CD4-positive, alpha-beta memory T cell (primary cell): ENCODE measurements at regions not wholly inside any gene's neighbourhood (a gene's known extent, or its start where the extent isn't known, plus 50 kb on each side); places are given as distances from the start of the nearest gene placed in this dataset.

ENCODE experiments used
- CTCF ChIA-PET: fragments of 350-600 bp; sonication (Branson Sonifier 250); formaldehyde crosslinking; loops from one replicate; lab custom pipeline; 2021; ENCODE audit warnings: inconsistent platforms; ENCODE audit not compliant: partially characterized antibody; lab: Charles Lee
- POLR2A ChIA-PET: fragments of 350-600 bp; sonication (Branson Sonifier 250); formaldehyde crosslinking; loops from one replicate; lab custom pipeline; 2021; ENCODE audit not compliant: partially characterized antibody; lab: Charles Lee
- DNase-seq, 5 donors: peaks; one replicate each; pipeline versions ENCODE4 v3.0.0 to v3.0.0-alpha.2; 2020 to 2022; ENCODE audit warnings: mixed read lengths in 1 of 5
- H3K27ac ChIP-seq: one replicate; pipeline ENCODE4 v1.7.0; 2013; ENCODE audit warnings: low read depth, low read length
- H3K27me3 ChIP-seq: 2 replicates; pipeline ENCODE4 v1.7.0; 2013; ENCODE audit warnings: mild to moderate bottlenecking, low read length, moderate library complexity; ENCODE audit not compliant: insufficient read depth
- H3K36me3 ChIP-seq: 2 replicates; pipeline ENCODE4 v1.7.0; 2013; ENCODE audit warnings: mild to moderate bottlenecking, low read length, moderate library complexity; ENCODE audit not compliant: insufficient read depth
- H3K4me1 ChIP-seq: 2 replicates; pipeline ENCODE4 v1.7.0; 2013; ENCODE audit warnings: mild to moderate bottlenecking, low read length, moderate library complexity; ENCODE audit not compliant: insufficient read depth
- H3K4me3 ChIP-seq, 2 donors: one replicate each; pipeline ENCODE4 v1.7.0; 2013; ENCODE audit warnings: low read length in 2 of 2, mild to moderate bottlenecking in 1 of 2
- H3K9me3 ChIP-seq, 2 donors: one replicate each; pipeline ENCODE4 v1.7.0; 2013; ENCODE audit warnings: low read length in 2 of 2, control low read depth in 1 of 2; ENCODE audit not compliant: control insufficient read depth in 1 of 2
- H3K27ac Mint-ChIP-seq, 7 donors: one replicate each; pipeline ENCODE4 v1.8.0; 2020 to 2021; ENCODE audit warnings: mixed read lengths in 7 of 7, mild to moderate bottlenecking in 6 of 7, inconsistent platforms in 3 of 7, moderate library complexity in 3 of 7
- H3K27me3 Mint-ChIP-seq, 2 donors: one replicate each; pipeline ENCODE4 v1.8.0; 2020 to 2021; ENCODE audit warnings: mixed read lengths in 2 of 2
- H3K36me3 Mint-ChIP-seq, 2 donors: one replicate each; pipeline ENCODE4 v1.8.0; 2020 to 2021; ENCODE audit warnings: mixed read lengths in 2 of 2, inconsistent platforms in 1 of 2, mild to moderate bottlenecking in 1 of 2
- H3K4me1 Mint-ChIP-seq, 4 donors: one replicate each; pipeline ENCODE4 v1.8.0; 2020 to 2021; ENCODE audit warnings: mixed read lengths in 4 of 4, mild to moderate bottlenecking in 1 of 4
- H3K4me3 Mint-ChIP-seq, 8 donors: one replicate each; pipeline ENCODE4 v1.8.0; 2020 to 2021; ENCODE audit warnings: mixed read lengths in 8 of 8, mild to moderate bottlenecking in 7 of 8, moderate library complexity in 6 of 8, inconsistent platforms in 3 of 8
- H3K9me3 Mint-ChIP-seq, 8 donors: one replicate each; pipeline ENCODE4 v1.8.0; 2020 to 2021; ENCODE audit warnings: mixed read lengths in 8 of 8, mild to moderate bottlenecking in 5 of 8, inconsistent platforms in 3 of 8, moderate library complexity in 1 of 8
- intact Hi-C: fragments of 100-400 bp; cut with micrococcal nuclease; formaldehyde crosslinking; loops from one replicate; pipeline ENCODE4 v1.15.1; 2023

- H3K4me3 ChIP-seq, result no peak overlapping the region
- H3K9me3 ChIP-seq, result no peaks in the 10 kb centered on the region
- H3K4me1 ChIP-seq, result no peaks in the 10 kb centered on the region
- Mint-ChIP-seq H3K4me3 (no peak overlapping the region), H3K27ac (no peak overlapping the region), H3K36me3 (no peaks in the 10 kb centered on the region), H3K27me3 (no peaks in the 10 kb centered on the region), H3K4me1 (no peaks in the 10 kb centered on the region), H3K9me3 (peaks cover 0 to 18% (median 13%) of the 10 kb centered on the region in 8 donors)
- H3K36me3 ChIP-seq, result no peaks in the 10 kb centered on the region
- CTCF ChIA-PET, result no interaction called here
- no peak for DNase-seq
- H3K27ac ChIP-seq, result no peak overlapping the region
- no peaks in the 10 kb centered on the region for H3K27me3 ChIP-seq
- POLR2A ChIA-PET, result no interaction called here
- intact Hi-C loops, result no loop called here
These were observed 1137.6 kb upstream of the NXPH2 start for GRCh38 chr2:139917690-139918384.

DNA sequence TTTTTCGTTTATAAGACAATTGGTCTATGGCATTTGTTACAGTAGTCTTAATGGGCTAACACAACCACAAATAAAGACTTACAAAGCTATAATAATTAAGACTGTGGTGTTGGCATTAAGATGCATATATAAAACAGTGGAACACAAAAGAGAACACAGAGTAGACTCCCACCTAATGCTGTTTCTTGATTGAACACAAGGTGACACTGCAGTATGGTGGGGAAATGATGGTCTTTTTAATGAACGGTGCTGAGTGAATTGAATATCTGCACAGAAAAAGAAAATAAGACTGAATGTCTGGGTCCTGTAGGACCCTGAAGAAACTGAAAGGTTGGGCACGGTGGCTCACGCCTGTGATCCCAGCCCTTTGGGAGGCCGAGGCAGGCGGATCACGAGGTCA, 1136.6 kb upstream of the NXPH2 start:
- no peaks in the 10 kb centered on the region for H3K36me3 Mint-ChIP-seq
- peaks cover 0 to 21% (median 19%) of the 10 kb centered on the region in 8 donors for H3K9me3 Mint-ChIP-seq
- H3K27ac Mint-ChIP-seq, result no peak overlapping the region
- H3K4me3 Mint-ChIP-seq, result no peak overlapping the region
- Histone ChIP-seq H3K4me3 (no peak overlapping the region), H3K27ac (no peak overlapping the region), H3K4me1 (no peaks in the 10 kb centered on the region), H3K36me3 (no peaks in the 10 kb centered on the region), H3K27me3 (no peaks in the 10 kb centered on the region), H3K9me3 (no peaks in the 10 kb centered on the region)
- no peaks in the 10 kb centered on the region for H3K27me3 Mint-ChIP-seq
- H3K4me1 Mint-ChIP-seq, result no peaks in the 10 kb centered on the region
- intact Hi-C loops, result no loop called here
- POLR2A ChIA-PET, result no interaction called here
- CTCF ChIA-PET, result no interaction called here
- DNase-seq, result no peak

DNA sequence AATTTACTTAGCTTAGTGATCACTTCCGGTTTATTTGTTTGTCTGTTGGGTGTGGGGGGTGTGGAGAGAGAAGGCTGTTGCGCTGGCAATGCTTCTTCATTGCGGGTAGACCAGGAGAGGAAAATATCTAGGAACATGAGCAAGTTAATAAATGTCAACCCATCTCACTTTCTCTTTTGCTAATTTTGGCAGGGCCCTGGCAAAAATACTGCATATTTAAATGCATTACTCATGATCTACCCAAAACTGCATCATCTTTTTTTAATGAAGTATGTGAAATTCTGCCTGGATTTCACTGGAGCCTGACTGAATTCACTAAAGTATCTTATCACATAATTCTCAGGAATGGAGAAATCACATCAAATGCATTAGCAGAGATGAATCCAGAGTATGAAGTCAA, 1131.0 kb upstream of the NXPH2 start:
- no peak overlapping the region for H3K27ac Mint-ChIP-seq
- intact Hi-C loops, result no loop called here

GRCh38 chr2:139909136-139909535, 1128.9 kb upstream of the NXPH2 start:
- H3K27ac ChIP-seq, result no peak overlapping the region
- no peaks in the 10 kb centered on the region for H3K9me3 ChIP-seq
- no peaks in the 10 kb centered on the region for H3K36me3 ChIP-seq
- H3K27me3 ChIP-seq, result no peaks in the 10 kb centered on the region
- Mint-ChIP-seq H3K9me3 (peaks cover under 1 to 41% (median 15%) of the 10 kb centered on the region in 8 donors), H3K27me3 (no peaks in the 10 kb centered on the region), H3K4me3 (no peak overlapping the region), H3K36me3 (no peaks in the 10 kb centered on the region), H3K27ac (no peak overlapping the region), H3K4me1 (no peaks in the 10 kb centered on the region)
- H3K4me3 ChIP-seq, result no peak overlapping the region
- H3K4me1 ChIP-seq, result no peaks in the 10 kb centered on the region
- CTCF ChIA-PET, result no interaction called here
- intact Hi-C loops, result no loop called here
- POLR2A ChIA-PET, result no interaction called here
- no peak for DNase-seq

More for the DNA sequence above, 1131.0 kb upstream of the NXPH2 start:
- Histone ChIP-seq H3K9me3 (no peaks in the 10 kb centered on the region), H3K27ac (no peak overlapping the region), H3K27me3 (no peaks in the 10 kb centered on the region), H3K4me3 (no peak overlapping the region), H3K36me3 (no peaks in the 10 kb centered on the region), H3K4me1 (no peaks in the 10 kb centered on the region)
- Mint-ChIP-seq H3K9me3 (peaks cover 0 to 35% (median 19%) of the 10 kb centered on the region in 8 donors), H3K4me3 (no peak overlapping the region), H3K4me1 (no peaks in the 10 kb centered on the region), H3K27me3 (no peaks in the 10 kb centered on the region), H3K36me3 (no peaks in the 10 kb centered on the region)
- CTCF ChIA-PET, result no interaction called here
- POLR2A ChIA-PET, result no interaction called here
- DNase-seq, result no peak

DNA sequence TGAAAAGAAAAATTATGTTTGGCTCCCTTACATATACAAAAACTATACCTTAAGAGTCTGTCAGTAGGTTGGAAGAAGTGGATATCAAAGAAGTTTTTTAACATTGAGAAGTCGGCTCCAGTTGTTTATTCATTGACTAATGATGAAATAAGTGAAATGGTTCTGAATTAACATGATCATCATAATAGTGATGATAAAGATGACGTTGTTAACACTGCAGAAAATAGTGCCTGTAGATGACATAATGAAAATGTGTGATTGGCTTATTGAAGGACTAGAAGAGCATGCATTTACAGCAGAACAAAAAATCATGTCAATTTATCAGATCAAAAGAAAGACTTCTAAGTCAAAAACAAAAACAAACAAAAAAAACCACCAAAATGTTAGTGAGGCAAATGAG, 1125.4 kb upstream of the NXPH2 start:
- H3K4me1 ChIP-seq, result no peaks in the 10 kb centered on the region
- intact Hi-C loops, result no loop called here
- H3K4me3 Mint-ChIP-seq, result no peak overlapping the region
- ChIA-PET CTCF (no interaction called here), POLR2A (interaction anchor here (0.6 kb wide), 1 partner anchor 218 kb away, joined by 3 read pairs; no protein-coding TSS in a partner anchor)
- H3K4me3 ChIP-seq, result no peak overlapping the region
- DNase-seq, result no peak
- H3K27ac ChIP-seq, result no peak overlapping the region
- no peaks in the 10 kb centered on the region for H3K36me3 Mint-ChIP-seq
- H3K27me3 ChIP-seq, result no peaks in the 10 kb centered on the region
- H3K4me1 Mint-ChIP-seq, result no peaks in the 10 kb centered on the region
- no peaks in the 10 kb centered on the region for H3K27me3 Mint-ChIP-seq
- H3K9me3 ChIP-seq, result no peaks in the 10 kb centered on the region
- H3K27ac Mint-ChIP-seq, result no peak overlapping the region
- no peaks in the 10 kb centered on the region for H3K36me3 ChIP-seq
- H3K9me3 Mint-ChIP-seq, result peaks cover 0 to 29% (median 6%) of the 10 kb centered on the region in 8 donors

GRCh38 chr2:139891636-139892035, 1111.4 kb upstream of the NXPH2 start:
- no peaks in the 10 kb centered on the region for H3K9me3 ChIP-seq
- intact Hi-C loops, result no loop called here
- H3K27me3 ChIP-seq, result no peaks in the 10 kb centered on the region
- no peak overlapping the region for H3K27ac ChIP-seq
- no peak overlapping the region for H3K4me3 ChIP-seq
- Mint-ChIP-seq H3K27ac (no peak overlapping the region), H3K4me3 (no peak overlapping the region), H3K9me3 (peaks cover 0 to 27% (median 12%) of the 10 kb centered on the region in 8 donors), H3K27me3 (no peaks in the 10 kb centered on the region), H3K4me1 (no peaks in the 10 kb centered on the region), H3K36me3 (no peaks in the 10 kb centered on the region)
- ChIA-PET CTCF (interaction anchor here (0.7 to 0.9 kb wide), 2 partner anchors 16 to 47 kb away, joined by 3 read pairs; no protein-coding TSS in a partner anchor), POLR2A (no interaction called here)
- H3K36me3 ChIP-seq, result no peaks in the 10 kb centered on the region
- no peak for DNase-seq
- no peaks in the 10 kb centered on the region for H3K4me1 ChIP-seq

DNA sequence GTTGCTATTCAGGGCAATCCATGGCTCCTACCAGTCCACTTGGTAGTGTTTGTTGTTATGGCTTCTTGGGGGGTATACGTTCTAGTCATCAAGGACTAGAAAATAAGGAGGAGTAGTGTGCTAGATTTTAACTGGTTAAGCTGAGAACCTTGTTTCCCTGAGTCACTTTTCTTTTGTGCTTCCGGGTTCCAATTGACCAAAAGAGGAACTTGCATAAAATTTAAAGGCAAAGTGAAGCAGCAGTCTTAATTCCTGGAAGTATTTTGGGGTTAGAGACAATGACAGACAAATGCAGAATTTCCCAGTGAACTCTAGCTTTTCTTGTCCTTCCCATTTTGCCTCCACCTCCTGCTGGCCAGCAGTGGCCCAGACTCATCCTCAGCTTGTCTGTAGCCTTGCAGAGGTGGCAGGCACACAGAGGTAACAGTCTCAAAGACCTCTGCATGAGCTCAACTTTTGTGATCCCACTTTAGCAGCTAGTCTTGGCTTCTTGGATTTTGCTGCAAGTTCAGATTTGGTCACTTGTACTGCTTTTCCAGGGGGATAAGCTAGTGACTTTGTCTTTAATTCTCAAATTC, 1105.8 kb upstream of the NXPH2 start:
- no peaks in the 10 kb centered on the region for H3K36me3 Mint-ChIP-seq
- CTCF ChIA-PET, result no interaction called here
- no peak overlapping the region for H3K4me3 Mint-ChIP-seq
- no peak overlapping the region for H3K27ac ChIP-seq
- no peaks in the 10 kb centered on the region for H3K27me3 Mint-ChIP-seq
- no peaks in the 10 kb centered on the region for H3K4me1 Mint-ChIP-seq
- intact Hi-C loops, result no loop called here
- no peaks in the 10 kb centered on the region for H3K27me3 ChIP-seq
- H3K27ac Mint-ChIP-seq, result no peak overlapping the region
- H3K9me3 Mint-ChIP-seq, result peaks cover 0 to 23% (median 10%) of the 10 kb centered on the region in 8 donors
- no peak overlapping the region for H3K4me3 ChIP-seq
- no peak for DNase-seq
- H3K4me1 ChIP-seq, result no peaks in the 10 kb centered on the region
- peaks cover 0 to 3% of the 10 kb centered on the region in 2 donors for H3K9me3 ChIP-seq
- POLR2A ChIA-PET, result no interaction called here
- no peaks in the 10 kb centered on the region for H3K36me3 ChIP-seq
